Ishikawa (cell line): ENCODE measurements at regions not wholly inside any gene's neighbourhood (a gene's known extent, or its start where the extent isn't known, plus 50 kb on each side); places are given as distances from the start of the nearest gene placed in this dataset.

ENCODE experiments used
- CEBPB ChIP-seq: IDR thresholded peaks from 2 replicates; pipeline ENCODE4 v1.6.1; 2012
- CREB1 ChIP-seq: IDR thresholded peaks from 2 replicates; pipeline ENCODE4 v1.6.1; 2012; ENCODE audit warnings: low read depth
- EGR1 ChIP-seq: IDR thresholded peaks from 2 replicates; pipeline ENCODE4 v1.6.1; 2012
- EP300 ChIP-seq: IDR thresholded peaks from 2 replicates; pipeline ENCODE4 v1.6.1; 2012; ENCODE audit warnings: borderline replicate concordance
- FOXM1 ChIP-seq: IDR thresholded peaks from 2 replicates; pipeline ENCODE4 v1.6.1; 2012; ENCODE audit warnings: low read depth, borderline replicate concordance
- MAX ChIP-seq: IDR thresholded peaks from 2 replicates; pipeline ENCODE4 v1.6.1; 2012
- NFIC ChIP-seq: IDR thresholded peaks from 2 replicates; pipeline ENCODE4 v1.6.1; 2012
- RAD21 ChIP-seq: IDR thresholded peaks from 2 replicates; pipeline ENCODE4 v1.6.1; 2012; ENCODE audit warnings: low read depth
- REST ChIP-seq: IDR thresholded peaks from 2 replicates; pipeline ENCODE4 v1.6.1; 2012; ENCODE audit warnings: low read depth, mild to moderate bottlenecking
- TAF1 ChIP-seq: IDR thresholded peaks from 2 replicates; pipeline ENCODE4 v1.6.1; 2012; ENCODE audit warnings: low read depth, mild to moderate bottlenecking
- TCF12 ChIP-seq: IDR thresholded peaks from 2 replicates; pipeline ENCODE4 v1.6.1; 2012; ENCODE audit warnings: low read depth
- TEAD4 ChIP-seq: IDR thresholded peaks from 2 replicates; pipeline ENCODE4 v1.6.1; 2012
- USF1 ChIP-seq: IDR thresholded peaks from 2 replicates; pipeline ENCODE4 v1.6.1; 2012
- YY1 ChIP-seq: IDR thresholded peaks from 2 replicates; pipeline ENCODE4 v1.6.1; 2012; ENCODE audit warnings: low read depth
- ZBTB7A ChIP-seq: IDR thresholded peaks from 2 replicates; pipeline ENCODE4 v1.6.1; 2012; ENCODE audit warnings: low read depth

- TF ChIP-seq CREB1 (no peak), NFIC (no peak), TCF12 (no peak), TAF1 (no peak), YY1 (no peak), ZBTB7A (no peak), EP300 (no peak), USF1 (no peak), FOXM1 (no peak), RAD21 (no peak), TEAD4 (no peak)
These were observed 74.5 kb upstream of the AHI1 start for GRCh38 chr6:135572051-135572450.

- TF ChIP-seq REST (no peak), TEAD4 (no peak), TCF12 (no peak), USF1 (no peak), EGR1 (no peak)
These were observed 78.1 kb upstream of the AHI1 start for GRCh38 chr6:135575629-135576028.

GRCh38 chr6:135576055-135576454 lies 78.5 kb upstream of the AHI1 start:
- no peak for TF ChIP-seq YY1
- no peak for TF ChIP-seq CREB1
- TF ChIP-seq USF1: no peak
- no peak for TF ChIP-seq NFIC
- no peak for TF ChIP-seq ZBTB7A
- TF ChIP-seq TEAD4: no peak
- no peak for TF ChIP-seq TAF1
- no peak for TF ChIP-seq EP300
- TF ChIP-seq REST: no peak
- no peak for TF ChIP-seq RAD21
- no peak for TF ChIP-seq MAX
- no peak for TF ChIP-seq FOXM1
- TF ChIP-seq EGR1: no peak
- TF ChIP-seq CEBPB: no peak
- TF ChIP-seq TCF12: no peak

DNA sequence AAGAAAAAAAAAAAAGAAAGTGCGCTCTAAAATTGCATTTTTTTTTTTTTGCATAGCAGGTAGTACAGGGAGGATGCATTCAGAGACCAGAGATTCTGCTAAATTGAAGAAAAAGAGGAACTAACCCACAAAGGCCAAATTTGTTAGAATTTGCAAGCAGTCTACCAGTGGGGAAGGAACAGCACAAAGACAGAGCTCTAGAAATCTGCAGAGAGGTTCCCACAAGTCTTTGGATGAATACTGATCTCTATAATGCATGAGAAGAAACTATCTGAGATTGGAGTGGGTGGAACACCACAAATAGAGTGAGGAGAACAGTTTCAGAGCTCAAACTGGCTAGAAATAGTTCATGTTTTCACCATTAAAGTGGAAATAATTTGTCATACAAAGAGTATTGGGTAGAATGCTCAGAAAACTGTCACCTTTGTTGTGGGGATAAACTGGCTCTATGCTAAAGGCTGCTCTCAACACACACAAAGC lies 79.6 kb upstream of the AHI1 start:
- no peak for TF ChIP-seq REST
- no peak for TF ChIP-seq MAX
- no peak for TF ChIP-seq CREB1
- TF ChIP-seq RAD21: no peak
- TF ChIP-seq TEAD4: no peak
- TF ChIP-seq CEBPB: no peak
- TF ChIP-seq TCF12: no peak
- TF ChIP-seq EGR1: no peak
- no peak for TF ChIP-seq ZBTB7A
- no peak for TF ChIP-seq USF1
- TF ChIP-seq NFIC: no peak
- no peak for TF ChIP-seq YY1
- no peak for TF ChIP-seq TAF1
- TF ChIP-seq FOXM1: no peak
- no peak for TF ChIP-seq EP300
